NCI-H748 (cell line): ENCODE measurements at regions not wholly inside any gene's neighbourhood (a gene's known extent, or its start where the extent isn't known, plus 50 kb on each side); places are given as distances from the start of the nearest gene placed in this dataset.

Experiments
- DNase-seq: peaks from one replicate; lab custom pipeline; 2025; ENCODE audit not compliant: unreplicated experiment; lab: John Stamatoyannopoulos, UW

- DNase-seq = no peak
These were observed 2889.6 kb upstream of the PCDH20 start for GRCh38 chr13:64305246-64305645.

GRCh38 chr13:64300239-64300638 is 2884.6 kb upstream of the PCDH20 start:
- DNase-seq = no peak

- no peak for DNase-seq
These were observed 2878.3 kb upstream of the PCDH20 start for GRCh38 chr13:64293923-64294322.

- DNase-seq = no peak
These were observed 2874.1 kb upstream of the PCDH20 start for GRCh38 chr13:64289702-64290101.

GRCh38 chr13:64283926-64284325 is 2868.3 kb upstream of the PCDH20 start:
- DNase-seq = no peak

- DNase-seq = no peak
These were observed 2862.8 kb upstream of the PCDH20 start for GRCh38 chr13:64278493-64278892.

- no peak for DNase-seq
These were observed 2861.4 kb upstream of the PCDH20 start for GRCh38 chr13:64277097-64277496.

GRCh38 chr13:64276232-64276631 is 2860.6 kb upstream of the PCDH20 start:
- no peak for DNase-seq

GRCh38 chr13:64274481-64275217 is 2859.0 kb upstream of the PCDH20 start:
- no peak for DNase-seq

- no peak for DNase-seq
These were observed 2858.1 kb upstream of the PCDH20 start for GRCh38 chr13:64273780-64274179.

- no peak for DNase-seq
These were observed 2857.0 kb upstream of the PCDH20 start for GRCh38 chr13:64272681-64273080.

GRCh38 chr13:64266024-64266423 is 2850.4 kb upstream of the PCDH20 start:
- DNase-seq = no peak

- DNase-seq = no peak
These were observed 2847.6 kb upstream of the PCDH20 start for GRCh38 chr13:64263285-64263684.

- peak; percentile 35 for DNase-seq
These were observed 2841.1 kb upstream of the PCDH20 start for GRCh38 chr13:64256751-64257150.

- DNase-seq = no peak
These were observed 2840.3 kb upstream of the PCDH20 start for GRCh38 chr13:64255988-64256387.

- no peak for DNase-seq
These were observed 2832.9 kb upstream of the PCDH20 start for GRCh38 chr13:64248371-64249065.

- DNase-seq = no peak
These were observed 2823.7 kb upstream of the PCDH20 start for GRCh38 chr13:64239372-64239771.

- no peak for DNase-seq
These were observed 2818.6 kb upstream of the PCDH20 start for GRCh38 chr13:64234255-64234654.

GRCh38 chr13:64223016-64223415 is 2807.4 kb upstream of the PCDH20 start:
- no peak for DNase-seq

- DNase-seq = no peak
These were observed 2791.0 kb upstream of the PCDH20 start for GRCh38 chr13:64206430-64207225.

- no peak for DNase-seq
These were observed 2786.9 kb upstream of the PCDH20 start for GRCh38 chr13:64202517-64202916.

- DNase-seq = no peak
These were observed 2781.6 kb upstream of the PCDH20 start for GRCh38 chr13:64197232-64197631.
